ENCODE measurements at regions not wholly inside any gene's neighbourhood (a gene's known extent, or its start where the extent isn't known, plus 50 kb on each side); places are given as distances from the start of the nearest gene placed in this dataset.

- no peak for TF ChIP-seq EZH2 (IDR thresholded peaks at IDR 0.05; ENCODE audit: borderline replicate concordance)
- TF ChIP-seq, protein P1, sequence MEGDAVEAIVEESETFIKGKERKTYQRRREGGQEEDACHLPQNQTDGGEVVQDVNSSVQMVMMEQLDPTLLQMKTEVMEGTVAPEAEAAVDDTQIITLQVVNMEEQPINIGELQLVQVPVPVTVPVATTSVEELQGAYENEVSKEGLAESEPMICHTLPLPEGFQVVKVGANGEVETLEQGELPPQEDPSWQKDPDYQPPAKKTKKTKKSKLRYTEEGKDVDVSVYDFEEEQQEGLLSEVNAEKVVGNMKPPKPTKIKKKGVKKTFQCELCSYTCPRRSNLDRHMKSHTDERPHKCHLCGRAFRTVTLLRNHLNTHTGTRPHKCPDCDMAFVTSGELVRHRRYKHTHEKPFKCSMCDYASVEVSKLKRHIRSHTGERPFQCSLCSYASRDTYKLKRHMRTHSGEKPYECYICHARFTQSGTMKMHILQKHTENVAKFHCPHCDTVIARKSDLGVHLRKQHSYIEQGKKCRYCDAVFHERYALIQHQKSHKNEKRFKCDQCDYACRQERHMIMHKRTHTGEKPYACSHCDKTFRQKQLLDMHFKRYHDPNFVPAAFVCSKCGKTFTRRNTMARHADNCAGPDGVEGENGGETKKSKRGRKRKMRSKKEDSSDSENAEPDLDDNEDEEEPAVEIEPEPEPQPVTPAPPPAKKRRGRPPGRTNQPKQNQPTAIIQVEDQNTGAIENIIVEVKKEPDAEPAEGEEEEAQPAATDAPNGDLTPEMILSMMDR (IDR thresholded peaks at IDR 0.05; ENCODE audit: poor library complexity) = no peak
Observed at GRCh38 chr2:240371129-240372000, 64.1 kb upstream of the GPC1 start.
